GM10248 (cell line): ENCODE measurements at regions not wholly inside any gene's neighbourhood (a gene's known extent, or its start where the extent isn't known, plus 50 kb on each side); places are given as distances from the start of the nearest gene placed in this dataset.

Source experiments
- CTCF ChIA-PET: fragments of 300-600 bp; sonication (Branson Sonifier 250); formaldehyde crosslinking; extraction: SDS; loops from one replicate; lab custom pipeline; 2021; ENCODE audit warnings: antibody characterized with exemption; lab: Yijun Ruan, JAX
- POLR2A ChIA-PET: fragments of 350-650 bp; sonication (Branson Sonifier 250); formaldehyde crosslinking; extraction: SDS; loops from one replicate; lab custom pipeline; 2020; ENCODE audit warnings: antibody characterized with exemption; lab: Yijun Ruan, JAX
- DNase-seq: peaks from one replicate; pipeline ENCODE4 v3.0.0; 2012; ENCODE audit errors: extremely low spot score
- CTCF ChIP-seq: IDR thresholded peaks from 2 replicates; pipeline ENCODE4 v1.5.1; 2012; ENCODE audit warnings: mild to moderate bottlenecking, low read depth; ENCODE audit errors: extremely low read depth, missing control alignments, control extremely low read depth

GRCh38 chr5:5770825-5771224, 348.3 kb downstream of the ICE1 start:
- ChIA-PET CTCF (no interaction called here), POLR2A (no interaction called here)
- no peak for TF ChIP-seq CTCF
- DNase-seq, result no peak

GRCh38 chr5:5767286-5767928, 344.9 kb downstream of the ICE1 start:
- CTCF ChIA-PET, result no interaction called here
- DNase-seq, result no peak
- POLR2A ChIA-PET, result no interaction called here
- TF ChIP-seq CTCF, result no peak

GRCh38 chr5:5765066-5765850, 342.8 kb downstream of the ICE1 start:
- CTCF ChIA-PET, result no interaction called here
- TF ChIP-seq CTCF, result no peak
- DNase-seq, result no peak
- POLR2A ChIA-PET, result no interaction called here

- DNase-seq, result no peak
- TF ChIP-seq CTCF, result no peak
- CTCF ChIA-PET, result no interaction called here
- POLR2A ChIA-PET, result no interaction called here
Observed at GRCh38 chr5:5764246-5764645, 341.8 kb downstream of the ICE1 start.

- no peak for TF ChIP-seq CTCF
- CTCF ChIA-PET, result interaction anchor here (1.4 kb wide), 1 partner anchor 8 kb away, joined by 3 read pairs; no protein-coding TSS in a partner anchor
- no peak for DNase-seq
- POLR2A ChIA-PET, result no interaction called here
Observed at GRCh38 chr5:5756762-5757161, 334.3 kb downstream of the ICE1 start.

GRCh38 chr5:5755888-5756287, 333.4 kb downstream of the ICE1 start:
- DNase-seq, result no peak
- CTCF ChIA-PET, result no interaction called here
- TF ChIP-seq CTCF, result no peak
- POLR2A ChIA-PET, result no interaction called here
